Endothelial cell of umbilical vein (primary cell): ENCODE measurements at regions not wholly inside any gene's neighbourhood (a gene's known extent, or its start where the extent isn't known, plus 50 kb on each side); places are given as distances from the start of the nearest gene placed in this dataset.

Source experiments
- BruUV-seq: library from RNA; stranded (reverse); fragments of 400-500 nt; replicated peaks from 2 replicates; lab custom pipeline; 2021; lab: Mats Ljungman, UMichigan
- CTCF ChIA-PET: fragments of 300-600, 350-600 bp; sonication (Branson Sonifier 250); formaldehyde crosslinking; loops from one replicate; lab custom pipeline; 2021; ENCODE audit warnings: antibody characterized with exemption, inconsistent platforms; lab: Charles Lee
- POLR2A ChIA-PET: fragments of 300-600, 350-600 bp; sonication (Branson Sonifier 250); formaldehyde crosslinking; loops from one replicate; lab custom pipeline; 2021; ENCODE audit warnings: antibody characterized with exemption, inconsistent platforms; lab: Charles Lee
- DNase-seq: peaks from one replicate; pipeline ENCODE4 v3.0.0-alpha.2; 2011; ENCODE audit warnings: low read depth, low spot score
- FAIRE-seq: peaks from 2 replicates; lab custom pipeline; 2011; peaks lifted over from hg19 to GRCh38; lab: Jason Lieb, UNC
- H2AFZ ChIP-seq: 2 replicates; pipeline ENCODE4 v1.6.0; 2012; ENCODE audit warnings: low read depth, low read length, control low read depth, inconsistent platforms
- H3K27ac ChIP-seq: 2 replicates; pipeline ENCODE4 v1.5.1; 2011; ENCODE audit warnings: low read depth, mild to moderate bottlenecking, control low read depth, low read length, moderate library complexity; ENCODE audit not compliant: insufficient read depth
- H3K27me3 ChIP-seq, 2 experiments: 2 replicates each; pipeline versions ENCODE4 v1.6.0 to v1.6.1; 2011; ENCODE audit warnings: low read length in 2 of 2, mixed read lengths in 1 of 2; ENCODE audit not compliant: control insufficient read depth in 2 of 2, insufficient read depth in 2 of 2
- H3K36me3 ChIP-seq, 2 experiments: 2 replicates in 1 of 2; 3 replicates in 1 of 2; pipeline ENCODE4 v1.5.1; 2011; ENCODE audit warnings: low read length in 2 of 2, mild to moderate bottlenecking in 1 of 2, moderate library complexity in 1 of 2; ENCODE audit not compliant: control insufficient read depth in 2 of 2, insufficient read depth in 2 of 2; ENCODE audit errors: extremely low read depth in 1 of 2
- H3K4me1 ChIP-seq: 3 replicates; pipeline ENCODE4 v1.5.1; 2011; ENCODE audit warnings: mild to moderate bottlenecking, low read length; ENCODE audit not compliant: control insufficient read depth, insufficient read depth; ENCODE audit errors: extremely low read depth
- H3K4me2 ChIP-seq: 2 replicates; pipeline ENCODE4 v1.6.1; 2011; ENCODE audit warnings: low read length, control low read depth, mixed read lengths; ENCODE audit not compliant: insufficient read depth
- H3K4me3 ChIP-seq, 3 experiments: fragments of 200-600 bp in 1 of 3; sonication (generic), shearing (Covaris generic) in 1 of 3; replicated peaks in 1 of 3; 2 replicates each; pipeline ENCODE4 v1.5.1; 2011 to 2016; ENCODE audit warnings: control low read depth in 3 of 3, low read length in 3 of 3, mild to moderate bottlenecking in 2 of 3, inconsistent platforms in 1 of 3, low read depth in 1 of 3, moderate library complexity in 1 of 3; ENCODE audit not compliant: insufficient read depth in 1 of 3
- H3K79me2 ChIP-seq: 2 replicates; pipeline ENCODE4 v1.6.0; 2012; ENCODE audit warnings: low read length, inconsistent platforms; ENCODE audit not compliant: control insufficient read depth, insufficient read depth
- H3K9ac ChIP-seq: replicated peaks from 2 replicates; pipeline ENCODE3; 2011; ENCODE audit warnings: low read length, control low read depth; ENCODE audit not compliant: insufficient read depth; ENCODE audit errors: extremely low read depth
- H3K9me1 ChIP-seq: replicated peaks from 3 replicates; pipeline ENCODE4 v1.6.0; 2011; ENCODE audit warnings: mild to moderate bottlenecking, low read length; ENCODE audit not compliant: control insufficient read depth, insufficient read depth; ENCODE audit errors: extremely low read depth
- H3K9me3 ChIP-seq: replicated peaks from 2 replicates; pipeline ENCODE4 v1.5.1; 2012; ENCODE audit warnings: low read length, inconsistent platforms; ENCODE audit not compliant: control insufficient read depth, insufficient read depth
- H4K20me1 ChIP-seq: replicated peaks from 2 replicates; pipeline ENCODE3; 2011; ENCODE audit warnings: mild to moderate bottlenecking, low read length; ENCODE audit not compliant: control insufficient read depth, insufficient read depth; ENCODE audit errors: extremely low read depth
- CTCF ChIP-seq, 2 donors: IDR thresholded peaks; 1 replicate in 1 of 2; 2 replicates in 1 of 2; pipeline ENCODE4 v1.5.1; 2011; ENCODE audit warnings: low read length in 2 of 2, mild to moderate bottlenecking in 2 of 2, moderate library complexity in 2 of 2, control low read depth in 1 of 2, inconsistent platforms in 1 of 2, low read depth in 1 of 2; ENCODE audit not compliant: insufficient read depth in 1 of 2; ENCODE audit errors: extremely low read depth in 1 of 2
- EZH2 ChIP-seq: IDR thresholded peaks from 2 replicates; pipeline ENCODE4 v1.6.1; 2012; ENCODE audit warnings: borderline replicate concordance, low read depth, mild to moderate bottlenecking, moderate library complexity, low read length, inconsistent platforms; ENCODE audit not compliant: severe bottlenecking
- FOS ChIP-seq: IDR thresholded peaks from 2 replicates; pipeline ENCODE4 v1.6.1; 2011; ENCODE audit warnings: mild to moderate bottlenecking, low read length, moderate library complexity, borderline replicate concordance; ENCODE audit not compliant: insufficient read depth
- GATA2 ChIP-seq: IDR thresholded peaks from 2 replicates; pipeline ENCODE4 v1.7.0; 2011; ENCODE audit warnings: low read depth, mild to moderate bottlenecking, moderate library complexity, mixed read lengths, low read length; ENCODE audit not compliant: insufficient read length, insufficient read depth
- JUN ChIP-seq: IDR thresholded peaks from 2 replicates; pipeline ENCODE4 v1.6.1; 2011; ENCODE audit warnings: borderline replicate concordance, low read depth; ENCODE audit not compliant: insufficient read length, insufficient read depth
- MAX ChIP-seq: IDR thresholded peaks from 2 replicates; pipeline ENCODE4 v1.6.1; 2011; ENCODE audit not compliant: insufficient read depth, insufficient read length
- MYC ChIP-seq: IDR thresholded peaks from one replicate; pipeline ENCODE4 v1.6.1; 2011; ENCODE audit warnings: mild to moderate bottlenecking, low read depth, low read length
- POLR2A ChIP-seq: IDR thresholded peaks from 2 replicates; pipeline ENCODE4 v1.6.1; 2012; ENCODE audit warnings: low read depth, mild to moderate bottlenecking, control low read depth, low read length
- POLR2AphosphoS5 ChIP-seq: IDR thresholded peaks from 2 replicates; pipeline ENCODE4 v1.6.1; 2012; ENCODE audit warnings: low read depth, mild to moderate bottlenecking, control low read depth, low read length, moderate library complexity; ENCODE audit not compliant: insufficient read depth
- dilution Hi-C: fragments of 300-500 bp; cut with MboI; formaldehyde crosslinking; loops from one replicate; pipeline ENCODE4 v1.15.0; 2019; ENCODE audit warnings: low sequenced_read_pairs; ENCODE audit not compliant: extremely low pct_ligation_motif_present
- intact Hi-C: fragments of 100-400 bp; cut with micrococcal nuclease; formaldehyde crosslinking; loops from one replicate; pipeline ENCODE4 v1.10.0; 2022

- dilution Hi-C loops (no loop called here), intact Hi-C loops (no loop called here)
- no TSS peak for BruUV-seq
- Histone ChIP-seq H3K9me3 (no peaks in the 10 kb centered on the region), H2AFZ (no peak overlapping the region), H3K4me1 (no peaks in the 10 kb centered on the region), H3K4me3 (no peak overlapping the region), H3K27me3 (no peaks in the 10 kb centered on the region), H3K36me3 (no peaks in the 10 kb centered on the region), H3K79me2 (no peaks in the 10 kb centered on the region), H3K9me1 (no peaks in the 10 kb centered on the region), H3K9ac (no peak overlapping the region), H3K27ac (no peak overlapping the region), H4K20me1 (no peaks in the 10 kb centered on the region), H3K4me2 (no peak overlapping the region)
- DNase-seq: no peak
- no peak for FAIRE-seq
- ChIA-PET POLR2A (no interaction called here), CTCF (no interaction called here)
- no peak for TF ChIP-seq FOS
- no peak for TF ChIP-seq EZH2
- no peak for TF ChIP-seq MAX
- TF ChIP-seq POLR2AphosphoS5: no peak
- no peak for TF ChIP-seq JUN
- TF ChIP-seq GATA2: no peak
- TF ChIP-seq MYC: no peak
- TF ChIP-seq POLR2A: no peak
- no peak for TF ChIP-seq CTCF (IDR thresholded peaks at IDR 0.05; ENCODE audit: extremely low read depth in 1 of 2, insufficient read depth in 1 of 2, low read depth in 1 of 2, low read length in 2 of 2)
Measured at GRCh38 chr3:110865934-110866333, 205.7 kb upstream of the NECTIN3 start.
